ENCODE measurements at regions not wholly inside any gene's neighbourhood (a gene's known extent, or its start where the extent isn't known, plus 50 kb on each side); places are given as distances from the start of the nearest gene placed in this dataset.

DNA sequence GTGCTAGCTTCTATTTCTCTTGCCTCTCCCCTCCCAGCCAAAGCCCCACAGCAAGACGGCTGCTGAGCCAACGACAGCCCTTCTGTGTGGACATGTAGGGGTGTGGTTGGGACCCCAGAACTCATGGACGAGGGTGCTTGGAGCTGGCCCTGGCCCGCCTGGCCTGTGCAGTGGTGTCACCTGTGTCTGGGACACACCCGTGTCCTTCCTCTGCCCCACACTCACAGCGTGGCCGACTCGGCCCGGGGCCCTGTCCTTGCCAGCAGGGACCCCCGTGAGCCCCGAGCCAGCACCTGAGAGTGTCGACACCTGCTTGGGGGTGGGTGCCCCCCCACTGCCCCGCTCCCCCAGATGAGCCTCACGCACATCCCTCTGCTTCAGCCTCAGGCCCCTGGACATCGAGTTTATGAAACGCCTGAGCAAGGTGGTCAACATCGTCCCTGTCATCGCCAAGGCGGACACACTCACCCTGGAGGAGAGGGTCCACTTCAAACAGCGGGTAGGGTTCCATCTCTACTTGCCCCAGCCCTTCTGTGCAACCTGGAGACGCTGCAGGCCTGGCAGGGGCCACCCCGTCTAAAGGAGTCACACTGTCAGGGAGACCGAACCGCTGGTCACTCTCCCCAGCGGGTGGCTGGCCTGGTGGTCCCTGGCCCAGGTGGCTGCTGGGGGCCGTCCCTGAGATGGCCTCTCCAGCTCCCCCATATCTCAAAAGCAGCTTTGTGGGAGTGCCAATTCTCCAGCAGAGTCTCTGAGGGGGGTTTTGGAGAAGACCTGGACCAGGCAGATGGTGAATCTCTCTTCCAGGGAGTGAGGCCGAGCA is 349.8 kb downstream of the SEC14L1 start:
- peak overlapping the region; percentile 43 for H3K27ac Mint-ChIP-seq
- peaks cover 44% of the 10 kb centered on the region for H3K4me1 Mint-ChIP-seq (ENCODE audit: low read depth)
- no peaks in the 10 kb centered on the region for H3K9me3 Mint-ChIP-seq (ENCODE audit: insufficient read depth)
- CTCF ChIA-PET: interaction anchor here (1.0 kb wide), 1 partner anchor 61 kb away, joined by 3 read pairs; no protein-coding TSS in a partner anchor
- peaks cover 70% of the 10 kb centered on the region for H3K36me3 Mint-ChIP-seq (ENCODE audit: low read depth)
- no peak for ATAC-seq
- no peak overlapping the region for H3K4me3 Mint-ChIP-seq
- no peaks in the 10 kb centered on the region for H3K27me3 Mint-ChIP-seq (ENCODE audit: low read depth)
- DNase-seq: no peak
- POLR2A ChIA-PET: interaction anchor here (0.7 to 1.6 kb wide), 2 partner anchors 90 to 1635 kb away, joined by 3 read pairs; partner anchors contain the start of gene WBP2

DNA sequence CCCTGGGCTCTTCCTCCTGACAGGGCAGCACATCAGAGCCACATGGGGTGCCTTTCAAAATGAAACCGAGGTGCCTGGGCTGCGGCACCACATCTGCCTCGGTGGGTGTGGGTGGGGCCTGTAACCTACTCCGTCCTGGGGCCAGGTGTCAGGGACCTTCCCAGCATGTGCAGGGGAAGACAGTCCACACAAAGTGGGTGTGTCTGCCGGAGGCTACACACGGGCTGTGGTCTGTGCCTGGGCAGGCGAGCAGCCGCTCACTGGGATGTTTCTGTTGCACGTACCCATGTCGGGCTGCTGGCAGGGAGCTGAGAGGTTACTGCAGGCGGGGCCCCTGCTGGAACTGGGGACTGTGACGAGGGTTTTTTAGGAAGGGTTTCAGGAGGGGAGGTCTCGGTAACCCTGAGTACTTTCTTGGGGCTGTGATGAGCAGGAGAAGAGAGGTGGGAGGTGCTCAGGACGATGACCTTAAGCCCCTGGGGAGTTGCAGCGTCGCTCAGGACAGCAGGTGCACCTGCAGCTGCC is 351.2 kb downstream of the SEC14L1 start:
- DNase-seq (peak; percentile 54), ATAC-seq (peak; percentile 47)
- H3K4me3 Mint-ChIP-seq: peak overlapping the region; percentile 22
- peaks cover 59% of the 10 kb centered on the region for H3K36me3 Mint-ChIP-seq (ENCODE audit: low read depth)
- no peaks in the 10 kb centered on the region for H3K27me3 Mint-ChIP-seq (ENCODE audit: low read depth)
- H3K27ac Mint-ChIP-seq: peak overlapping the region; percentile 80
- H3K9me3 Mint-ChIP-seq (ENCODE audit: insufficient read depth): no peaks in the 10 kb centered on the region
- ChIA-PET POLR2A (interaction anchor here (1.6 kb wide), 1 partner anchor 91 kb away, joined by 3 read pairs; no protein-coding TSS in a partner anchor), CTCF (interaction anchor here (1.0 to 1.3 kb wide), 3 partner anchors 51 to 91 kb away, joined by 3 to 6 read pairs (median 3); no protein-coding TSS in a partner anchor)
- H3K4me1 Mint-ChIP-seq (ENCODE audit: low read depth): peaks cover 40% of the 10 kb centered on the region

DNA sequence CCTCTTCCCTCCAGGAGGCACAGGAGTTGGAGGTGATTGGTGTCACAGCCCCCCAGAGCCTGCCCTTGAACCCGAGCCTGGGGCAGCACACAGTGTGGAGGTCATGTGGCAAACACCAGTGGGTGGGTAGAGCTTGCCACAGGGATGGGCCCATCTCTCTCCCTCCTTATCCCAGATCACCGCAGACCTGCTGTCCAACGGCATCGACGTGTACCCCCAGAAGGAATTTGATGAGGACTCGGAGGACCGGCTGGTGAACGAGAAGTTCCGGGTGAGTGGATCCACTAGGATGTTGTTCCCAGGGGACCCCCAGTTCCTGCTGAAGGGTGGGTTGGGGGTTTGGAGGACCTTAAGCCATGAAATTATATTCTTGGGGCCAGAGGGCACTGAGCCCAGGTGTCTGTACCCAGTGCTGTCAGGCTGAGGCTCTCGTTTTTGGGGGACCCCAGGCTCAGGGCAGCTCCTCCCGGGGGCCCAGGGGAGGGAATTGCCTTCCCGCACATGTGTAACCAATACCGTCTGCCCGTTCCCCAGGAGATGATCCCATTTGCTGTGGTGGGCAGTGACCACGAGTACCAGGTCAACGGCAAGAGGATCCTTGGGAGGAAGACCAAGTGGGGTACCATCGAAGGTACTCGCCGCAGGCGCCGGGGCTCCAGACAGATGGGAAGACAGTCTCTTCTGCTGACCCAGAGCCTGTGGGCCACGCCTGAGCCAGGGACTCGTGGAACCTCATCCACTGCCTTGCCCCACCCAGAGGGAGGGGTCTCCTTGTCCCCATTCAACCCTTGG is 351.9 kb downstream of the SEC14L1 start:
- H3K4me1 Mint-ChIP-seq (ENCODE audit: low read depth): peaks cover 40% of the 10 kb centered on the region
- ChIA-PET POLR2A (interaction anchor here (1.6 kb wide), 1 partner anchor 92 kb away, joined by 3 read pairs; no protein-coding TSS in a partner anchor), CTCF (interaction anchor here (1.0 to 2.7 kb wide), 4 partner anchors 51 to 92 kb away, joined by 3 to 60 read pairs (median 4); no protein-coding TSS in a partner anchor)
- H3K27me3 Mint-ChIP-seq (ENCODE audit: low read depth): no peaks in the 10 kb centered on the region
- peak overlapping the region; percentile 22 for H3K4me3 Mint-ChIP-seq
- DNase-seq (no peak), ATAC-seq (no peak)
- H3K36me3 Mint-ChIP-seq (ENCODE audit: low read depth): peaks cover 57% of the 10 kb centered on the region
- H3K9me3 Mint-ChIP-seq (ENCODE audit: insufficient read depth): no peaks in the 10 kb centered on the region
- H3K27ac Mint-ChIP-seq: peak overlapping the region; percentile 80

DNA sequence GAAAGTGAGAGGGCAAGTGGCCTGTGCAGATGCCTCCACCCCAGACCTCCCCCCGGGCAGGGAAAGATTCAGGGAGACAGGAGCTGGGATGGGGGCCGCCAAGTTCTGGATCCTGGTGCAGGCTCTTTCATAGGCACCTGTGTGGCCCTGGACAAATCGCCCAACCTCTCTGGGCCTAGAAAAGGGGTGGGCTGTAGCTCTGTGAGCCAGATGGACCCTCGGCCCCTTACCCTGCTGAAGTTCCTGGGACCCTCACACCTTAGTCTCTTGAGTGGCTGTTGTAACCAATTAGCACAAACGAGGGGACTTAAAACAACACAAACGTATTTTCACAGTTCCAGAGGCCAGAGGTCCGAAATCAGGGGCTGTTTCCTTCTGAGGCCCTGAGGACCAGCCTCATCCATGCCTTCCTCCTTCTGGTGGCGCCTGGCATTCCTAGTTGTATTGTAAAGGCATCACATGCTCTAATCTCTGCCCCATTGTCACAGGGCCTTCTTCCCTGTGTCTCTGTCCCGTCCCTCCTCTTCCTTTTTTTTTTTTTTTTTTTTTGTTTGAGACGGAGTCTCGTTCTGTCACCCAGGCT is 352.6 kb downstream of the SEC14L1 start:
- no peaks in the 10 kb centered on the region for H3K9me3 Mint-ChIP-seq (ENCODE audit: insufficient read depth)
- no peak for DNase-seq

DNA sequence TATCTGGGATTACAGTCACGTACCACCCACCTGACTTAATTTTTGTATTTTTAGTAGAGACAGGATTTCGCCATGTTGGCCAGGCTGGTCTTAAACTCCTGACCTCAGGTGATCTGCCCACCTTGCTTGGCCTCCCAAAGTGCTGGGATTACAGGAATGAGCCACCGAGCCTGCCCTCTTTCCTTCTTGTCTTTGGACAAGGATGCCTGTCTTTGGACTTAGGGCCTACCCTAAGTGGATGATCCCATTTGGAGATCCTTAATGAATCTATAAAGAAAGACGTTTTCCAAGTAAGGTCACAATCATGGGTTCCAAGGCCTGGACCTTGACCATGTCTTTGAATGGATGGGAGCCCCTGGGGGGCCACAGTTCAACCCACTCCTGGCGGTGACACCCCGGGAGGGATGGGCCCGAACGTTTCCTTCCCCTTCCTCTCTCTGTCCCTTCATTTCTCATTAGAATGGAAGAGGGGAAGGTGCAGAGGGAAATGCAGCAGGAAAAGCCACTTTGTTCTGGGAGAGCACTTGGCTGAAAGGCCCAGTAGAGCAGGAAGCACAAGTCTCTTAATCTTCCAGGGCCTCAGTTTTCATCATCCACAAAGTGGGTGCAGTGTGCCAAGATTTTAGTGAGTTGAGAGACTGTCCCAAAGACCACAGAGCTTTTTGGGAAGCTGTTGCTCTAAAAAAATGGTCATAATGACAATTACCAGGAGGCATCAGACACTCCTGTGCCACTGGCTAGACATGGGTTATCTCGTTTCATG is 353.3 kb downstream of the SEC14L1 start:
- ATAC-seq (no peak), DNase-seq (no peak)
- Mint-ChIP-seq H3K27me3 (ENCODE audit: low read depth) (no peaks in the 10 kb centered on the region), H3K4me3 (no peak overlapping the region), H3K27ac (peak overlapping the region; percentile 78), H3K9me3 (ENCODE audit: insufficient read depth) (no peaks in the 10 kb centered on the region), H3K4me1 (ENCODE audit: low read depth) (peaks cover 40% of the 10 kb centered on the region), H3K36me3 (ENCODE audit: low read depth) (peaks cover 49% of the 10 kb centered on the region)
- CTCF ChIA-PET: interaction anchor here (0.7 to 3.2 kb wide), 30 partner anchors 8 to 591 kb away, joined by 3 to 60 read pairs (median 4); no protein-coding TSS in a partner anchor
- POLR2A ChIA-PET: interaction anchor here (0.6 to 1.2 kb wide), 4 partner anchors 19 to 512 kb away, joined by 3 to 4 read pairs (median 4); partner anchors contain the start of gene TNRC6C

More for the DNA sequence above, 352.6 kb downstream of the SEC14L1 start:
- ChIA-PET CTCF (interaction anchor here (2.7 kb wide), 1 partner anchor 64 kb away, joined by 60 read pairs; no protein-coding TSS in a partner anchor), POLR2A (no interaction called here)
- Mint-ChIP-seq H3K27ac (peak overlapping the region; percentile 67), H3K27me3 (ENCODE audit: low read depth) (no peaks in the 10 kb centered on the region), H3K4me1 (ENCODE audit: low read depth) (peaks cover 40% of the 10 kb centered on the region), H3K4me3 (no peak overlapping the region), H3K36me3 (ENCODE audit: low read depth) (peaks cover 55% of the 10 kb centered on the region)
- ATAC-seq: no peak

DNA sequence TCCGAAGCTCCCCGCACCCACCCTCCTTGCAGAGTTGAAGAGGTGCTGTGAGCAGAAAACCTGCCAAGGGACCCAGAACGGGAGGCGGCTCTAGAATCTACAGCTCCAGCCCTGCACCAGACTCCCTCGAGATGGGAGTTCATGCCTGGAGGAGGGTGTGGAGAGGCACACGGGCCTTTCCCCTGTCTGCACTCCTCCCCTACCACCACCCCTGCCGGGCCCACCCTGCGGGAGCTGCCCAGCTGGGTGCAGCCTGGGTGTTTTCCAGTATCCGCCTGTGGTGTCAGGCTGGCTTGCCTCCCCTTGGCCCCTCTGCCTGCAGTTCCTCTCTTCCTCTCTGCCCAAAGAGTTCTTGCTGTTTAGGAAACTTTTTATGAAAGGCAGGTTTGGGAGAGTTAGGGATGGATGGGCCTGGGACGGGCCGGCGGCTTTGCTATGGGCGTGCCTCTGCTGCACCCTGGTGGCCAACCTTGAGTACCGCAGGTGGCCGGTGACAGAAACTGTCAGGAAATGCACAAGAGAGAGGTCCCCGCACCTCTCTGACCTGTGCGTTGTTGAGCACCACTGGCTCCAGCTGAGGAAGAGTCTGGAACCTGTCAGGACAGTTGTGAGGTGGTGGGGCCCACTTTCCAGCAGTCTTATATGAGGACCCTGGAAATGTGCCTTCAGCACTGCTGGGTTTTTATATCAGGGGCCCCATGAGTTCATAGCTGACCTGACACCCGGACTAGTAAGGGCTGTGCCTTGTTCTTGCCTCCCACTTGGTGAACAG is 354.1 kb downstream of the SEC14L1 start:
- ATAC-seq (peak; percentile 66), DNase-seq (peak; percentile 83)
- CTCF ChIA-PET: interaction anchor here (0.7 to 3.2 kb wide), 34 partner anchors 8 to 590 kb away, joined by 3 to 60 read pairs (median 4); no protein-coding TSS in a partner anchor
- H3K9me3 Mint-ChIP-seq (ENCODE audit: insufficient read depth): no peaks in the 10 kb centered on the region
- H3K27me3 Mint-ChIP-seq (ENCODE audit: low read depth): no peaks in the 10 kb centered on the region
- POLR2A ChIA-PET: interaction anchor here (0.6 to 1.2 kb wide), 5 partner anchors 20 to 512 kb away, joined by 3 to 4 read pairs (median 3); partner anchors contain the start of gene TNRC6C
- H3K27ac Mint-ChIP-seq: peak overlapping the region; percentile 78
- H3K4me1 Mint-ChIP-seq (ENCODE audit: low read depth): peaks cover 40% of the 10 kb centered on the region
- peaks cover 52% of the 10 kb centered on the region for H3K36me3 Mint-ChIP-seq (ENCODE audit: low read depth)
- no peak overlapping the region for H3K4me3 Mint-ChIP-seq

DNA sequence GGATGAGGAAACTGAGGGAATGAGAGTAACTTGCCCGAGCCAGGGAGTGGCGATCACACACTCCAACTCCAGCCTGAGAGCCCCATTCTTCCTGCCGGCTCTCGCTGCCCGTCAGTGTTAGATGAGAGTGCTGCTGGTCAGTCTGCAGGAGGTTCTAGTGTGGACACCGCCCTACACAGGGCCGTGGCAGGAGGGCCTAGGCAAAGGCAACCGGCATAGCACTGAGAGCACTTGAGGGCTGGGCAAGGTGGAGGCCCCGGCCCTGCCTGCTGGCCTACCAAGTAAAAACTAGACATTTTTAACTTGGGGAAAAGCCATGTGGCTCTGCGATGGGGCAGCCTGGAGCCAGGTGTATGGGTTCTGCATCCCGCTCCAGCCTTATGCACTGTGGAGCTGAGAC is 354.8 kb downstream of the SEC14L1 start:
- Mint-ChIP-seq H3K4me3 (no peak overlapping the region), H3K36me3 (ENCODE audit: low read depth) (peaks cover 54% of the 10 kb centered on the region), H3K4me1 (ENCODE audit: low read depth) (peaks cover 38% of the 10 kb centered on the region), H3K9me3 (ENCODE audit: insufficient read depth) (no peaks in the 10 kb centered on the region), H3K27ac (no peak overlapping the region), H3K27me3 (ENCODE audit: low read depth) (no peaks in the 10 kb centered on the region)
- DNase-seq: no peak
- no peak for ATAC-seq
- ChIA-PET POLR2A (interaction anchor here (0.6 kb wide), 1 partner anchor 51 kb away, joined by 3 read pairs; no protein-coding TSS in a partner anchor), CTCF (interaction anchor here (0.7 to 3.2 kb wide), 20 partner anchors 10 to 170 kb away, joined by 3 to 60 read pairs (median 8); no protein-coding TSS in a partner anchor)

DNA sequence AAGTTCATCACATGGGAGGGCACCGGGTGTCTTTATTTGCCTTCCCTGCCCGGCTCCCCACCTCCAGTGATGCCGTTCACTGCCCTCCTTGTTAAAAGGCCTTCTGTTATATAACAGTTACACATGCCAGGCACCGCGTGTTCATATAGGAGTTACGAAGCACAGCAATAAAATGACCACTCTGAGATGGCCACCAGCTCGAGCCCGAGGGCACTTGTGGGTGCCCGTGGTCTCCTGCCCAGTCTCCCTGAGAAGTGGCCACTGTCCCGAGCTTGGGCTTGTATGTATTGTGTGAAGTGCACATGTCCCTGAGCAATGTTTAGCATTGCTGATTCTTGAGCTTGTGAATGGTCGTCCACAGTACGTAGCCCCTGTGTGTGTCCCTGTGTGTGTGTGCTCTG is 355.6 kb downstream of the SEC14L1 start:
- no peak overlapping the region for H3K4me3 Mint-ChIP-seq
- no peaks in the 10 kb centered on the region for H3K9me3 Mint-ChIP-seq (ENCODE audit: insufficient read depth)
- no peak overlapping the region for H3K27ac Mint-ChIP-seq
- ChIA-PET POLR2A (no interaction called here), CTCF (interaction anchor here (0.6 to 3.2 kb wide), 5 partner anchors 36 to 96 kb away, joined by 3 to 13 read pairs (median 5); no protein-coding TSS in a partner anchor)
- no peak for DNase-seq
- ATAC-seq: no peak
- H3K27me3 Mint-ChIP-seq (ENCODE audit: low read depth): no peaks in the 10 kb centered on the region
- H3K4me1 Mint-ChIP-seq (ENCODE audit: low read depth): peaks cover 31% of the 10 kb centered on the region
- peaks cover 55% of the 10 kb centered on the region for H3K36me3 Mint-ChIP-seq (ENCODE audit: low read depth)

DNA sequence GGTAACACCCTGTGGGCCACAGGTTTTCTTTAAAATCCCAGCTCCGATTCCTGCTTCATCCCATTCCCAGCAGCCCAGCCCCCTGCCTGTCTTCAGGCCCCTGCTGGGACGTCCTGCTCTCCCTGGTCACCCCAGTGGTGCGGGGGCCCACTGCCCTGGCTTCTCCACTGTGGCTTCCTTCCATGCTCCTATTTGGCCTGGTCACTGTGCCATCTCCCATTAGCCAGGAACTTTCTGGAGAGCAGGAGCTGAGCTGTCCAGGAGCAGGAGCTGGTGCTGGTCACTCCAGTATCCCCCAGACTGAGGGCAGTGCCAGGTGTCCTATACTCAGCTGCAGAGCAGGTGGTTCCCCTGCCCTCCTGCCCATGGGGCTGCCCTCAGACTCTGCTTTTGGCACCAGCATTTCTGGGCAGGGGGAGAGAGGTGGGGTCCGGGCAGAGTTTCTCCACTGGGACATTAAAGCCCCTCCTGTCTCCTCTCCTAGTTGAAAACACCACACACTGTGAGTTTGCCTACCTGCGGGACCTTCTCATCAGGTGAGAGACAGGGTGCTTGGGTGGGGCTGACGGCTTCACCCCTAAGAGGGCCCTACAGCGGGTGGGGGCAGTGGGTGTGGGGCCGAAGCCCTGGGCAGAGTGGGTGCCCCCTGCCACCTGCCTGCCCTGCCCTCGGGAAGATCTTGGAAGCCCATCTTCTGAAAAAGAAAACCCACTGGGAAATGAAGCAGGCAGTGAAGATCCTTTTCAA is 356.2 kb downstream of the SEC14L1 start:
- no peak for DNase-seq

More for the DNA sequence above, 356.2 kb downstream of the SEC14L1 start:
- CTCF ChIA-PET: interaction anchor here (0.6 to 3.2 kb wide), 3 partner anchors 56 to 97 kb away, joined by 3 to 13 read pairs (median 5); no protein-coding TSS in a partner anchor
- POLR2A ChIA-PET: no interaction called here
- H3K4me1 Mint-ChIP-seq (ENCODE audit: low read depth): peaks cover 28% of the 10 kb centered on the region
- no peak for ATAC-seq
- H3K36me3 Mint-ChIP-seq (ENCODE audit: low read depth): peaks cover 57% of the 10 kb centered on the region
- H3K27me3 Mint-ChIP-seq (ENCODE audit: low read depth): no peaks in the 10 kb centered on the region
- no peak overlapping the region for H3K27ac Mint-ChIP-seq
- no peaks in the 10 kb centered on the region for H3K9me3 Mint-ChIP-seq (ENCODE audit: insufficient read depth)
- H3K4me3 Mint-ChIP-seq: no peak overlapping the region

Measured in activated CD8-positive, alpha-beta T cell treated with anti-CD3 and anti-CD28 coated beads, Interleukin-2, amount 10 ng/mL, durations not matched to agents 7 days and 5 days (primary cell).